Thyroid gland (tissue), 4 donors: ENCODE measurements at regions not wholly inside any gene's neighbourhood (a gene's known extent, or its start where the extent isn't known, plus 50 kb on each side); places are given as distances from the start of the nearest gene placed in this dataset.

Experiments used
- DNase-seq, 2 donors: peaks; one replicate each; pipeline ENCODE4 v3.0.0-alpha.2; 2019
- H3K27ac ChIP-seq, 3 donors: fragments of 200-600 bp; sonication (generic); 1 replicate in 2 of 3; 2 replicates in 1 of 3; pipeline ENCODE4 v1.5.1; 2016 to 2019; ENCODE audit warnings: mild to moderate bottlenecking in 1 of 3, moderate library complexity in 1 of 3
- H3K27me3 ChIP-seq: fragments of 200-600 bp; sonication (generic); one replicate; pipeline ENCODE4 v1.5.1; 2019
- H3K36me3 ChIP-seq, 2 donors: fragments of 200-600 bp; sonication (generic); one replicate each; pipeline ENCODE4 v1.5.1; 2016 to 2019
- H3K4me1 ChIP-seq, 2 donors: fragments of 200-600 bp; sonication (generic); one replicate each; pipeline ENCODE4 v1.5.1; 2017 to 2019
- H3K4me3 ChIP-seq, 3 donors: fragments of 200-600 bp; sonication (generic); replicated peaks in 1 of 3; 1 replicate in 2 of 3; 2 replicates in 1 of 3; pipeline ENCODE4 v1.5.1; 2016; ENCODE audit warnings: mild to moderate bottlenecking in 1 of 3
- H3K9me3 ChIP-seq: fragments of 200-600 bp; sonication (generic); one replicate; pipeline ENCODE4 v1.5.1; 2017
- CTCF ChIP-seq, 6 experiments: fragments of 200-600 bp in 3 of 6; fragments of 450-650 bp in 3 of 6; sonication (generic) in 3 of 6; IDR thresholded peaks; one replicate each; pipeline ENCODE4 v1.5.1; 2016 to 2019; ENCODE audit warnings: antibody characterized with exemption in 6 of 6, mild to moderate bottlenecking in 2 of 6, inconsistent platforms in 1 of 6, moderate library complexity in 1 of 6
- POLR2A ChIP-seq, 2 donors: fragments of 450-650 bp; IDR thresholded peaks; one replicate each; pipeline ENCODE4 v1.6.1; 2017; ENCODE audit warnings: antibody characterized with exemption in 2 of 2, mild to moderate bottlenecking in 2 of 2, moderate library complexity in 1 of 2
- WGBS, 2 donors: methylation state at CpG; one replicate each; pipeline ENCODE4 v1.1.5; 2017; 5-methylcytosine and 5-hydroxymethylcytosine counted together
- intact Hi-C: fragments of 100-400 bp; cut with DNase I; formaldehyde crosslinking; loops from one replicate; pipeline ENCODE4 v1.15.1; 2023

- Histone ChIP-seq H3K9me3 (no peaks in the 10 kb centered on the region), H3K4me1 (no peaks in the 10 kb centered on the region), H3K36me3 (no peaks in the 10 kb centered on the region), H3K27me3 (no peaks in the 10 kb centered on the region), H3K27ac (no peak overlapping the region), H3K4me3 (no peak overlapping the region)
- no peak for TF ChIP-seq POLR2A (IDR thresholded peaks at IDR 0.05)
- no peak for TF ChIP-seq CTCF (IDR thresholded peaks at IDR 0.05)
- DNase-seq = no peak
- intact Hi-C loops = no loop called here
Observed at GRCh38 chr12:60035835-60036234, 440.0 kb downstream of the SLC16A7 start.

GRCh38 chr12:60042835-60043234 is 447.0 kb downstream of the SLC16A7 start:
- no peak for DNase-seq
- Histone ChIP-seq H3K36me3 (no peaks in the 10 kb centered on the region), H3K27ac (no peak overlapping the region), H3K9me3 (no peaks in the 10 kb centered on the region), H3K4me3 (no peak overlapping the region), H3K27me3 (no peaks in the 10 kb centered on the region), H3K4me1 (peaks cover 0 to 6% of the 10 kb centered on the region in 2 donors)
- TF ChIP-seq POLR2A (IDR thresholded peaks at IDR 0.05) = no peak
- TF ChIP-seq CTCF (IDR thresholded peaks at IDR 0.05) = no peak
- intact Hi-C loops = no loop called here

GRCh38 chr12:60043236-60043635 is 447.4 kb downstream of the SLC16A7 start:
- no peak for DNase-seq
- Histone ChIP-seq H3K27ac (no peak overlapping the region), H3K27me3 (no peaks in the 10 kb centered on the region), H3K36me3 (no peaks in the 10 kb centered on the region), H3K4me1 (peaks cover 0 to 6% of the 10 kb centered on the region in 2 donors), H3K4me3 (no peak overlapping the region), H3K9me3 (no peaks in the 10 kb centered on the region)
- 15 to 18% methylated on average over 1 of the region's 1 CpG for WGBS, 2 donors
- TF ChIP-seq CTCF (IDR thresholded peaks at IDR 0.05) (no peak), POLR2A (IDR thresholded peaks at IDR 0.05) (no peak)
- intact Hi-C loops = no loop called here

- WGBS, 2 donors = 83 to 87% methylated on average over 2 of the region's 2 CpGs
- H3K36me3 ChIP-seq = no peaks in the 10 kb centered on the region
- H3K9me3 ChIP-seq = no peaks in the 10 kb centered on the region
- no peak for DNase-seq
- no peak overlapping the region for H3K27ac ChIP-seq
- intact Hi-C loops = no loop called here
- TF ChIP-seq CTCF (IDR thresholded peaks at IDR 0.05) (no peak), POLR2A (IDR thresholded peaks at IDR 0.05) (no peak)
- no peaks in the 10 kb centered on the region for H3K27me3 ChIP-seq
- H3K4me3 ChIP-seq = no peak overlapping the region
- H3K4me1 ChIP-seq = no peaks in the 10 kb centered on the region
Observed at GRCh38 chr12:60052483-60052882, 456.7 kb downstream of the SLC16A7 start.

GRCh38 chr12:60059180-60059579 is 463.4 kb downstream of the SLC16A7 start:
- no peak for DNase-seq
- H3K27me3 ChIP-seq = no peaks in the 10 kb centered on the region
- no peak overlapping the region for H3K27ac ChIP-seq
- H3K9me3 ChIP-seq = no peaks in the 10 kb centered on the region
- H3K4me1 ChIP-seq = no peaks in the 10 kb centered on the region
- intact Hi-C loops = no loop called here
- no peak for TF ChIP-seq POLR2A (IDR thresholded peaks at IDR 0.05)
- TF ChIP-seq CTCF (IDR thresholded peaks at IDR 0.05) = no peak
- no peak overlapping the region for H3K4me3 ChIP-seq
- no peaks in the 10 kb centered on the region for H3K36me3 ChIP-seq
